NCI-H1092 (cell line): ENCODE measurements at regions not wholly inside any gene's neighbourhood (a gene's known extent, or its start where the extent isn't known, plus 50 kb on each side); places are given as distances from the start of the nearest gene placed in this dataset.

Experiments
- DNase-seq: peaks from one replicate; lab custom pipeline; 2025; lab: John Stamatoyannopoulos, UW

DNA sequence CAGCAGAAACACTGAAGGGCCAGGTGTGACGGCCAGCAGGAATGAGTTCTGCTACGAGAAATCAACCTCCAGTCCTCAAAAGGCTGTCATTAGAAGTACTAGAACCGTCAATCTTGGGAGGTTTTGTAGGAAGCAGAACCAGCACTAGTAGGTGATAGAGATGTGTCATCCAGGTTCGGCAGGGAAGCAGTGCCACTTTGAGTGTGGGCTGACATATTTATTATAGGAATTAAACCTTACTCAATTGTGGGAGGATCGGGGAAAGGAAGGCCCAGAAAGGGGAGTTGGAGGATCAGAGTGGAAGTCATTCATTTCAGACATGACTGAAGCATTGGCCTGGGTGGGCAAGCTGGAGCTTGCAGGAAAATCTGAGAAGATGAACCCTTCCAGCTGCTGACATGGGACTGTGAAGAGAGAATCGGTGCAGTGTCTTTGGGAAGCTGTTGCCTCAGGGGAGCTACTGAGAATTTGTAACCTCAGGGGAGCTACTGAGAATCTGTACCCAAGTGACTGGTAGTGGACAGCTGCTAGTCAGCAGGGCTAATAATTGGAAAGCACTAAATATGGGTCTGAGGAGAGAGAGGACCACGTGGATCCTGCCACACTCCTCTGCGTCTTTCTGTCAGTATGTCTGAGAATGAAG is 177.4 kb downstream of the SPRY1 start:
- DNase-seq: no peak

DNA sequence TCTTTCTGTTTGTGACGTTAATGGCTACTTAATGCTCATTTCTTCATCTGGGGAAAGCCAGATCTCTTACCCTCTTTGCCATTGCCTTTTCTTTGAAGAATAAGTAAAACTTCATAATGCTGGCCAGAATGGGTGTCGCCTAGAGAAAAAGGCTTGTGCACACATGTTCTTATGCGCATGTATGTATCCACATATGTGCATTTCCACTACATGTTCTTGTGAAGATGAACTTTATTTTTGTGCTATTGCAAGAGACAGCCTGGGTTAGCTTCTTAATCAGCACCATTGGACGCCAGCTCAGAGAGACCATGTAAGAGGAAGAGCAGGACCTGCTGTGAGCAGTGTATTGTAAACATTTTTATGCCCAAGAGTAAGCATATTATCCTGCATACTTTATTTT is 178.7 kb downstream of the SPRY1 start:
- DNase-seq: no peak

- no peak for DNase-seq
Observed at GRCh38 chr4:123577225-123577906, 180.8 kb downstream of the SPRY1 start.

GRCh38 chr4:123578276-123579029 is 181.9 kb downstream of the SPRY1 start:
- no peak for DNase-seq

GRCh38 chr4:123579961-123580360 is 183.4 kb downstream of the SPRY1 start:
- no peak for DNase-seq

DNA sequence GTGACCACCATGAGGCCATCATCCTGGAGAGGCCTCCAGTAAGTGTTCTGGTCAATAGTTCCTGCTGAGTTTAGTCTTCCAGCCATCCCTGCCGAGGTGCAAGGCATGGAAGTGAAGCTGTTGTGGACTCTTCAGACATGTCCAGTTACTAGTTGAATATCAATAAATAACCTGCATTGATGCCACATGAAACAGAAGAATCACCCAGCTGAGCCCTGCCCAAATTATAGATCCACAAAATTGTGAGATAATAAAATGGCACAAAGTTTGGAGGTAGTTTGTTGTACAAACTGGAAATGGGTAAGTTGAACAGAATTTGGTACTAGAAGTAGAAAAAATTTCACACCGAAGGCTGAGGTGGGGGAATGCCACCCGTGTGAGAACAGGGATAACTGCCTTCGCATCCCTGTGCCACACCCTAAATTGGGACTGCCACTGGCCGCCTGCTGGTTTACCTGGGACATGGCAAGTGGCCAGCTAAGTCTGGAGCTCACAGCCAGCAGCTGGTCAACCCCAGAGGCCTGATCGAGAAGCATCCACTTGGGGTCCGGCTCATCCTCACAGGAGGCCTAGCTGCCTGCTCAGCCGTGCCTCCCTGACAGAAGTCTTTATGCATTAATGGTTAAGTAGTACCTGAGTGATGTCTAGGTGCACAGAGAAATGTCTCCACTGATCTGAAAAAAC is 184.5 kb downstream of the SPRY1 start:
- no peak for DNase-seq

DNA sequence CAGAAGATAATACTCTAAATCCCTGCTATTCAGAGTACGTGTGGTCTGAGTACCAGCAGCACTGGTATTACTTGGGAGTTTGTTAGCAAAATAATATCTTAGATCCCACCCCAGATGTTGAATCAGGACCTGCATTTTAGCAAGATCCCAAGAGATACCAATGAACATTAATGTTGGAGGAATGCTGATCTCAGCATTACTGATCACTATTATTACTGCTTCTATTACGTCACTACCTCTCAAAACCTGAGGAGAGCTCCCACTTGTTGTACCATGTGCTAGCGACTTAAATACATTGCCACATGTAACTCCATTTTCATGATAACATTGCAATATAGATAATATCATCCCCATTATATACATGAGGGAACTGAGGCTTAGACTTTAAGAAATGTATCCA is 185.2 kb downstream of the SPRY1 start:
- no peak for DNase-seq

- no peak for DNase-seq
Observed at GRCh38 chr4:123583043-123583442, 186.4 kb downstream of the SPRY1 start.

DNA sequence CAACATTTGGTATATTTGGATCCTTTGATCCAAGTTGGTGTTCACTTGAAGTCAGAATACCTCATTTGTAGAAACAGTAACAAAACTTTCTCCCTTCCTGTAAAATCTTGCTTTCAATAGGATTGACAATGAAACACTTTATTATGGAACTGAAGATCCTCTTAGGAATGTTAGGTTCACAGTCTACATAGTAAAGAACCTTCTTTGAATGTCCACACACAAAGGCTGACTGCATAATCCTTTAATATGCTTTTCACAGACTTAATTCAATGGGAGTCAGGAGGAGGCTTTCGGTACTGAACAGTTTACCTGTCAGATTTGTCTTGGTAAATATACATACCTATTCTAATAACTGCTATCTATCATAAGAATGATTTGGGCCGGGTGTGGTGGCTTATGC is 188.5 kb downstream of the SPRY1 start:
- no peak for DNase-seq

GRCh38 chr4:123587983-123588494 is 191.4 kb downstream of the SPRY1 start:
- no peak for DNase-seq

- DNase-seq: no peak
Observed at GRCh38 chr4:123588631-123589241, 192.1 kb downstream of the SPRY1 start.

GRCh38 chr4:123589301-123589700 is 192.7 kb downstream of the SPRY1 start:
- DNase-seq: no peak

DNA sequence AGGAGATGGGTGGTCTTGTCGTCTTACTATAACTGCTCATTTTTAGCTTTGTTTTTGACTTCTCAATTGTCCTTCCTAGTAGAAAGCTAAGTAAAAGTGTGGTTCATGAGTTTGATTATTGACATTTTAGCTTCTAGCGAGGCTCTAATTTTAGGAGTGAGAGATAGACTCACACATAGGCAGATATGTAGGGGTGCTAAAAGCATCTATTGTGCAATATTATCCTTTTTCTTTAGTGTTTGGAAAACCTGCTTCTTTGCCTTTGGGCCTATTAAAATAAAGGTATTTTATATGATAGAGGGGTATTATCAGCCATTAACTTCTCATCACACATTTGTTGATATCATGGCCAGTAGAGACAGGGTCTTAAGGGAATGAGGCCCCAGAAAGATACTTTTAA is 195.3 kb downstream of the SPRY1 start:
- no peak for DNase-seq

GRCh38 chr4:123593655-123594054 is 197.1 kb downstream of the SPRY1 start:
- DNase-seq: no peak

DNA sequence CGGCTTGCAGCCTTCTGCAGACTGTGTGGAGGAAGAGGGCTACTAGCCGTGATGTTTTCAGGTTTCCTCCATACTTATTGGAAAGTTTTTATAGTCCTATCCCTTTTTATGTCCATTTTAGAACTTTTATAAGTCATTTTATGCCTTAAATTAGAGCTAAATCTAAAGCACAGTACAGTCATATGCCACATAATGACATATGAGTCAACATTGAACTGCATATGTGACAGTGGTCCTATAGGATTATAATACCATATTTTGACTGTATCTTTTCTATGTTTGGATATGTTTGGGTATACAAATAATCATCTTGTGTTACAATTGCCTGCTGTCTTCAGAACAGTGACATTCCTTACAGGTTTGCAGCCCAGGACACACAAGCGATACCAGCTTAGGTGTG is 200.2 kb downstream of the SPRY1 start:
- DNase-seq: no peak

GRCh38 chr4:123597586-123597985 is 201.0 kb downstream of the SPRY1 start:
- no peak for DNase-seq

- DNase-seq: no peak
Observed at GRCh38 chr4:123598331-123598730, 201.7 kb downstream of the SPRY1 start.

DNA sequence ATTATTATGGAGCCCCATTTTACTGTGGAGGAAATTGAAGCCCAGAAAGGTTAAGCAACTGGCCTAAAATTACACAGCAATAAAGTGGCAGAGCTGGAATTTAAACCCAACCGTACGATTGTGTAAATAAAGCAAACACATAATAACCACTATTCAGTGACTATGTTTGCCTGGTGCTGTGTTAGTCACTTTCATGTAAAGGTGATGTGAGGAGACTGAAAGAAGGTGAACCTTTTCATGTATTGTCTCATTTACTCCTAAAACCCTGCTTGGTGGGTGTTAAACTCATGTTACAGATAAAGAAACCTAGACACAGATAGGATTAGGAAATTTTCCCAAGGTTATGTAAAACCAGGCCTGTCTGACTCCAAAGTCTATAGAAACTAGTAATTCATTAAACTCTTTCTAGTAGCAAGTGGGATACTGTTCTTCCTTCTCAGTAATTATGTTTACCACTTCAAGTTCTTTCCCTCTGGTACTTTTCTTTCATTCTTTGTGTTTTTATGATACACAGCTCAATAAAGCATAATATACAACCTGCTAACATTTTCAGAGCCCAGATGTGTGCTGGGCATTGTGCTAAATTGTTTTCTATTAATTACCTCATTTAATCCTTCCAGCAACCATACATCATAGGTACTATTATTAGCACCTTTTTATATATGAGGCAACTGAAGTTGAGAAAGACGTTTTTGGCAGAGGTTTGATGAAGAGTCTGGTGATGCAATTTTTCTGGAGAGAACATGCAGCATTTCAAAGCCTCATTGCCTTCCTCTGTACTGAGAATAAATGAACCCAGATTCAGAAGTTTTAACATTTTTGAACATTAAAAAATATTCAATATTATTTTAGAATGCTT is 202.7 kb downstream of the SPRY1 start:
- no peak for DNase-seq

DNA sequence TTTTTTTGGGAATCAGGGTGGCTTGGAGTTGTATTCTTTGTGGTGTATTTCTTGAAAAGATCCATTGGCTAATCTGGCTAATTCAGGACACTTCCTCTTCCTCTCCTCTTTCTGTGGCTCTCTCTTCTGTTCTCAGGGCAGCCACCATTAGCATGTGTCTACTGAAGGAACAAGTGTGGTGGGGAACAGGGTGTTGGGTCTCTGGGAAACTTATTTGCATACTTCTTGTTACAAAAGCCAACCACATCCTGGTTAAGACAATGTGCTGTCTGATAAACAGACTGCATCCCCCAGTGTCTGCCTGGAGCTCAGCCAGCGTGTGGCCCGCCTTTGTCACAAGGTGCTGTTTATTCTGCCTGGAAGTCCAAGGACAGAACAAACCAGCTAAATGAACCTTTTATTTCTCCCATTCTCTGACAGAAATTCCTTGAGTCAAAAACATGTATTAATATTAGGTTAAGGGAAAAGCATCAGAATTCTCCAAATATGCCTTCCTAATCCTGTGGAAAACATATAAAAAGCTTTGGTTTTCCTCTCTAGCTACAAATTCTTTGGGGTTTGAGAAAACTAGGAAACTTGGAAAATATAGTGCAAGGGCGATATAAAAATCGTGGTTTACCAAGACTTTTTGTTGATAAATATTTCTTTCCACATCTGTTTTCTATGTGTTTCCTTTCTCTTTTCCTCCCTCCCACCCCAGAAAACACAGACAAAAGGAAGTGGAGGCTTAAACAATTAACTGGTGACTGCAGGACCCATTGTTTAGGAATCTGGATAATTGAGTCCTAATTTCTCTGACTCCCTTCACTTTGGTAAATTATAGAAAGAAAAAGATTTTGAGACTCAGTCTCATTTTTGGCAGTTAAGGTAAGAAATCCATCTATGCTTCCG is 203.6 kb downstream of the SPRY1 start:
- DNase-seq: no peak
